ENCODE measurements at regions not wholly inside any gene's neighbourhood (a gene's known extent, or its start where the extent isn't known, plus 50 kb on each side); places are given as distances from the start of the nearest gene placed in this dataset.

DNA sequence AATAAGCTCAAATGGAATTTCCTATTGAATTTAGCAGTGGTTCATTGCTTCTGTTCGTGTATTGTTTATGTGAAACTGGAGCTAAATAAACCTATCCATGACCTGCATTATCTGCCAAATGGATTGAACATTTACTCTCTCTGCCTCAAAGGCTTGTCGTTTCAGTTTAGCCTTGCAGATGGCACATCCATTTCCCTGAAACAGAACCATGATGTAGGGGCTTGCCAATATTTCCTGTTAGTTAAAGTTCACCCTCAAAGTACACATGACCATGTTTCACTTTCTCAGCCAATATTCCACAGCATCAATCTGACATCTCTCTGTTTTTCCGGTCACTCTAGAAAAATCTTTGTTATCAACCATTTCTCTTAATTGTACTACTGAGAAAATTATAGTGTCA is 545.3 kb downstream of the TAF11L14 start:
- TF ChIP-seq, protein P1, sequence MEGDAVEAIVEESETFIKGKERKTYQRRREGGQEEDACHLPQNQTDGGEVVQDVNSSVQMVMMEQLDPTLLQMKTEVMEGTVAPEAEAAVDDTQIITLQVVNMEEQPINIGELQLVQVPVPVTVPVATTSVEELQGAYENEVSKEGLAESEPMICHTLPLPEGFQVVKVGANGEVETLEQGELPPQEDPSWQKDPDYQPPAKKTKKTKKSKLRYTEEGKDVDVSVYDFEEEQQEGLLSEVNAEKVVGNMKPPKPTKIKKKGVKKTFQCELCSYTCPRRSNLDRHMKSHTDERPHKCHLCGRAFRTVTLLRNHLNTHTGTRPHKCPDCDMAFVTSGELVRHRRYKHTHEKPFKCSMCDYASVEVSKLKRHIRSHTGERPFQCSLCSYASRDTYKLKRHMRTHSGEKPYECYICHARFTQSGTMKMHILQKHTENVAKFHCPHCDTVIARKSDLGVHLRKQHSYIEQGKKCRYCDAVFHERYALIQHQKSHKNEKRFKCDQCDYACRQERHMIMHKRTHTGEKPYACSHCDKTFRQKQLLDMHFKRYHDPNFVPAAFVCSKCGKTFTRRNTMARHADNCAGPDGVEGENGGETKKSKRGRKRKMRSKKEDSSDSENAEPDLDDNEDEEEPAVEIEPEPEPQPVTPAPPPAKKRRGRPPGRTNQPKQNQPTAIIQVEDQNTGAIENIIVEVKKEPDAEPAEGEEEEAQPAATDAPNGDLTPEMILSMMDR (IDR thresholded peaks at IDR 0.05; ENCODE audit: insufficient read depth, low read length), result no peak
- no peak for TF ChIP-seq POLR2AphosphoS5 (IDR thresholded peaks at IDR 0.05; ENCODE audit: low read depth)
- no peak for TF ChIP-seq GABPA (IDR thresholded peaks at IDR 0.05; ENCODE audit: low read depth)
- TF ChIP-seq, protein P2, sequence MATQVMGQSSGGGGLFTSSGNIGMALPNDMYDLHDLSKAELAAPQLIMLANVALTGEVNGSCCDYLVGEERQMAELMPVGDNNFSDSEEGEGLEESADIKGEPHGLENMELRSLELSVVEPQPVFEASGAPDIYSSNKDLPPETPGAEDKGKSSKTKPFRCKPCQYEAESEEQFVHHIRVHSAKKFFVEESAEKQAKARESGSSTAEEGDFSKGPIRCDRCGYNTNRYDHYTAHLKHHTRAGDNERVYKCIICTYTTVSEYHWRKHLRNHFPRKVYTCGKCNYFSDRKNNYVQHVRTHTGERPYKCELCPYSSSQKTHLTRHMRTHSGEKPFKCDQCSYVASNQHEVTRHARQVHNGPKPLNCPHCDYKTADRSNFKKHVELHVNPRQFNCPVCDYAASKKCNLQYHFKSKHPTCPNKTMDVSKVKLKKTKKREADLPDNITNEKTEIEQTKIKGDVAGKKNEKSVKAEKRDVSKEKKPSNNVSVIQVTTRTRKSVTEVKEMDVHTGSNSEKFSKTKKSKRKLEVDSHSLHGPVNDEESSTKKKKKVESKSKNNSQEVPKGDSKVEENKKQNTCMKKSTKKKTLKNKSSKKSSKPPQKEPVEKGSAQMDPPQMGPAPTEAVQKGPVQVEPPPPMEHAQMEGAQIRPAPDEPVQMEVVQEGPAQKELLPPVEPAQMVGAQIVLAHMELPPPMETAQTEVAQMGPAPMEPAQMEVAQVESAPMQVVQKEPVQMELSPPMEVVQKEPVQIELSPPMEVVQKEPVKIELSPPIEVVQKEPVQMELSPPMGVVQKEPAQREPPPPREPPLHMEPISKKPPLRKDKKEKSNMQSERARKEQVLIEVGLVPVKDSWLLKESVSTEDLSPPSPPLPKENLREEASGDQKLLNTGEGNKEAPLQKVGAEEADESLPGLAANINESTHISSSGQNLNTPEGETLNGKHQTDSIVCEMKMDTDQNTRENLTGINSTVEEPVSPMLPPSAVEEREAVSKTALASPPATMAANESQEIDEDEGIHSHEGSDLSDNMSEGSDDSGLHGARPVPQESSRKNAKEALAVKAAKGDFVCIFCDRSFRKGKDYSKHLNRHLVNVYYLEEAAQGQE (IDR thresholded peaks at IDR 0.05; ENCODE audit: insufficient replicate concordance, low read depth), result no peak

Data from HL-60 (cell line).